GM06990 (cell line): ENCODE measurements at regions not wholly inside any gene's neighbourhood (a gene's known extent, or its start where the extent isn't known, plus 50 kb on each side); places are given as distances from the start of the nearest gene placed in this dataset.

ENCODE experiments used
- DNase-seq: peaks from one replicate; pipeline ENCODE4 v3.0.0-alpha.2; 2011; ENCODE audit not compliant: insufficient read length; ENCODE audit errors: extremely low read depth
- H3K27me3 ChIP-seq: replicated peaks from 2 replicates; pipeline ENCODE4 v1.6.0; 2011; ENCODE audit warnings: low read length; ENCODE audit not compliant: control insufficient read depth, insufficient read depth
- H3K36me3 ChIP-seq: 2 replicates; pipeline ENCODE4 v1.5.1; 2011; ENCODE audit warnings: low read length; ENCODE audit not compliant: control insufficient read depth, insufficient read depth
- H3K4me3 ChIP-seq: replicated peaks from 2 replicates; pipeline ENCODE4 v1.5.1; 2011; ENCODE audit warnings: low read depth, mild to moderate bottlenecking, control low read depth, low read length
- CTCF ChIP-seq: IDR thresholded peaks from 2 replicates; pipeline ENCODE4 v1.5.1; 2011; ENCODE audit warnings: low read length, control low read depth, mild to moderate bottlenecking, inconsistent platforms; ENCODE audit not compliant: insufficient read depth, poor library complexity, severe bottlenecking

GRCh38 chr2:12579018-12579417, 137.7 kb upstream of the TRIB2 start:
- Histone ChIP-seq H3K27me3 (no peaks in the 10 kb centered on the region), H3K4me3 (no peak overlapping the region), H3K36me3 (no peaks in the 10 kb centered on the region)
- DNase-seq: no peak
- no peak for TF ChIP-seq CTCF

GRCh38 chr2:12584338-12584737, 132.4 kb upstream of the TRIB2 start:
- no peak for TF ChIP-seq CTCF
- DNase-seq: no peak
- H3K27me3 ChIP-seq: no peaks in the 10 kb centered on the region
- no peaks in the 10 kb centered on the region for H3K36me3 ChIP-seq
- no peak overlapping the region for H3K4me3 ChIP-seq

GRCh38 chr2:12585784-12586183, 131.0 kb upstream of the TRIB2 start:
- no peaks in the 10 kb centered on the region for H3K36me3 ChIP-seq
- H3K27me3 ChIP-seq: no peaks in the 10 kb centered on the region
- no peak overlapping the region for H3K4me3 ChIP-seq
- no peak for DNase-seq
- TF ChIP-seq CTCF: no peak

- Histone ChIP-seq H3K36me3 (no peaks in the 10 kb centered on the region), H3K27me3 (no peaks in the 10 kb centered on the region), H3K4me3 (no peak overlapping the region)
- no peak for TF ChIP-seq CTCF
- DNase-seq: no peak
Measured at GRCh38 chr2:12587228-12587627, 129.5 kb upstream of the TRIB2 start.

GRCh38 chr2:12587729-12588522, 128.8 kb upstream of the TRIB2 start:
- no peak for TF ChIP-seq CTCF
- peak; percentile 80 for DNase-seq
- Histone ChIP-seq H3K4me3 (no peak overlapping the region), H3K36me3 (no peaks in the 10 kb centered on the region), H3K27me3 (no peaks in the 10 kb centered on the region)
